IMR-90 (cell line): ENCODE measurements at regions not wholly inside any gene's neighbourhood (a gene's known extent, or its start where the extent isn't known, plus 50 kb on each side); places are given as distances from the start of the nearest gene placed in this dataset.

Experiments used
- ATAC-seq: fragments of 200-7000 bp; cut with Tn5 transposase; 2 replicates; pipeline ENCODE4 v1.9.1; 2020; ENCODE audit warnings: low read depth, mild to moderate bottlenecking, moderate library complexity
- BruUV-seq: library from RNA; stranded (reverse); fragments of 400-500 nt; replicated peaks from 2 replicates; lab custom pipeline; 2021; lab: Mats Ljungman, UMichigan
- CTCF ChIA-PET: fragments of 300-600 bp; formaldehyde crosslinking; extraction: SDS; loops from one replicate; lab custom pipeline; 2021; ENCODE audit warnings: antibody characterized with exemption; lab: Yijun Ruan, JAX
- POLR2A ChIA-PET: fragments of 300-600 bp; sonication (Branson Sonifier 250); formaldehyde crosslinking; loops from one replicate; lab custom pipeline; 2022; ENCODE audit warnings: antibody characterized with exemption; ENCODE audit not compliant: unreplicated experiment; lab: Charles Lee
- DNase-seq: peaks from one replicate; pipeline ENCODE4 v3.0.0; 2013
- H2AFZ ChIP-seq: replicated peaks from 2 replicates; pipeline ENCODE3; 2013; ENCODE audit warnings: low read length, mild to moderate bottlenecking; ENCODE audit not compliant: poor library complexity
- H2AK5ac ChIP-seq: 2 replicates; pipeline ENCODE4 v1.6.1; 2013; ENCODE audit warnings: low read depth, low read length, inconsistent platforms
- H2AK9ac ChIP-seq: replicated peaks from 2 replicates; pipeline ENCODE3; 2013; ENCODE audit warnings: mild to moderate bottlenecking, low read depth, low read length, moderate library complexity; ENCODE audit not compliant: poor library complexity
- H2BK120ac ChIP-seq: 2 replicates; pipeline ENCODE4 v1.6.1; 2013; ENCODE audit warnings: low read depth, low read length, inconsistent platforms
- H2BK15ac ChIP-seq: 3 replicates; pipeline ENCODE4 v1.6.1; 2013; ENCODE audit warnings: low read depth, low read length, inconsistent platforms
- H2BK20ac ChIP-seq: 2 replicates; pipeline ENCODE4 v1.6.1; 2013; ENCODE audit warnings: low read depth, mild to moderate bottlenecking, inconsistent platforms, low read length, moderate library complexity
- H2BK5ac ChIP-seq: 2 replicates; pipeline ENCODE4 v1.6.1; 2013; ENCODE audit warnings: mild to moderate bottlenecking, low read depth, low read length, inconsistent platforms; ENCODE audit not compliant: poor library complexity, severe bottlenecking
- H3K14ac ChIP-seq: replicated peaks from 2 replicates; pipeline ENCODE4 v1.6.1; 2013; ENCODE audit warnings: low read depth, low read length, inconsistent platforms
- H3K18ac ChIP-seq: 2 replicates; pipeline ENCODE4 v1.6.1; 2013; ENCODE audit warnings: low read depth, low read length, control low read depth
- H3K23ac ChIP-seq: 2 replicates; pipeline ENCODE4 v1.6.1; 2013; ENCODE audit warnings: low read depth, low read length, inconsistent platforms
- H3K27ac ChIP-seq: 2 replicates; pipeline ENCODE4 v1.5.1; 2013; ENCODE audit warnings: mild to moderate bottlenecking, control low read depth, low read length; ENCODE audit not compliant: insufficient read depth
- H3K27me3 ChIP-seq: 2 replicates; pipeline ENCODE4 v1.6.1; 2013; ENCODE audit warnings: low read length; ENCODE audit not compliant: control insufficient read depth, insufficient read depth
- H3K36me3 ChIP-seq: 2 replicates; pipeline ENCODE4 v1.6.1; 2013; ENCODE audit warnings: low read length, mixed read lengths; ENCODE audit not compliant: control insufficient read depth, insufficient read depth
- H3K4ac ChIP-seq: 2 replicates; pipeline ENCODE4 v1.6.1; 2013; ENCODE audit warnings: low read depth, low read length, inconsistent platforms
- H3K4me1 ChIP-seq: 2 replicates; pipeline ENCODE4 v1.6.1; 2013; ENCODE audit warnings: low read length, mixed read lengths; ENCODE audit not compliant: control insufficient read depth, insufficient read depth
- H3K4me2 ChIP-seq: 2 replicates; pipeline ENCODE4 v1.6.1; 2013; ENCODE audit warnings: low read depth, mild to moderate bottlenecking, control low read depth, low read length, moderate library complexity
- H3K4me3 ChIP-seq: 2 replicates; pipeline ENCODE4 v1.5.1; 2013; ENCODE audit warnings: low read depth, mild to moderate bottlenecking, control low read depth, low read length, moderate library complexity; ENCODE audit not compliant: insufficient read depth
- H3K56ac ChIP-seq: 2 replicates; pipeline ENCODE4 v1.6.1; 2013; ENCODE audit warnings: low read length, inconsistent platforms; ENCODE audit not compliant: insufficient read depth; ENCODE audit errors: extremely low read depth
- H3K79me1 ChIP-seq, 2 experiments: 2 replicates each; pipeline ENCODE4 v1.6.1; 2013; ENCODE audit warnings: low read length in 2 of 2, inconsistent platforms in 1 of 2, low read depth in 1 of 2
- H3K9ac ChIP-seq: 2 replicates; pipeline ENCODE4 v1.6.1; 2013; ENCODE audit warnings: low read depth, low read length, control low read depth
- H3K9me1 ChIP-seq: 2 replicates; pipeline ENCODE4 v1.6.1; 2013; ENCODE audit warnings: low read length, inconsistent platforms; ENCODE audit not compliant: insufficient read depth
- H3K9me3 ChIP-seq: 2 replicates; pipeline ENCODE4 v1.6.1; 2013; ENCODE audit warnings: low read length; ENCODE audit not compliant: control insufficient read depth, insufficient read depth
- H4K20me1 ChIP-seq: 2 replicates; pipeline ENCODE4 v1.6.1; 2013; ENCODE audit warnings: low read length, inconsistent platforms; ENCODE audit not compliant: insufficient read depth
- H4K5ac ChIP-seq: 2 replicates; pipeline ENCODE4 v1.6.1; 2013; ENCODE audit warnings: mild to moderate bottlenecking, low read depth, low read length, control low read depth
- H4K8ac ChIP-seq, 2 experiments: 2 replicates each; pipeline ENCODE4 v1.6.1; 2013; ENCODE audit warnings: low read depth in 2 of 2, low read length in 2 of 2, control low read depth in 1 of 2, inconsistent platforms in 1 of 2
- H4K91ac ChIP-seq: 2 replicates; pipeline ENCODE4 v1.6.1; 2013; ENCODE audit warnings: low read depth, low read length, inconsistent platforms; ENCODE audit not compliant: insufficient read depth
- BHLHE40 ChIP-seq: fragments of 150-350 bp; IDR thresholded peaks from 2 replicates; pipeline ENCODE4 v1.6.1; 2016; ENCODE audit warnings: mild to moderate bottlenecking, low read depth, low read length
- CEBPB ChIP-seq: IDR thresholded peaks from 2 replicates; pipeline ENCODE4 v1.6.1; 2012; ENCODE audit warnings: low read depth, low read length, improper control_type of control experiment
- CHD1 ChIP-seq: IDR thresholded peaks from 2 replicates; pipeline ENCODE4 v1.6.1; 2012; ENCODE audit warnings: low read depth, low read length, improper control_type of control experiment
- FOS ChIP-seq: fragments of 150-350 bp; IDR thresholded peaks from 2 replicates; pipeline ENCODE4 v1.6.1; 2016; ENCODE audit warnings: low read depth, low read length
- MAFK ChIP-seq: IDR thresholded peaks from 2 replicates; pipeline ENCODE4 v1.6.1; 2012; ENCODE audit warnings: low read depth, low read length, improper control_type of control experiment
- MXI1 ChIP-seq: IDR thresholded peaks from 2 replicates; pipeline ENCODE4 v1.6.1; 2012; ENCODE audit warnings: low read depth, mild to moderate bottlenecking, low read length, moderate library complexity, borderline replicate concordance
- POLR2A ChIP-seq: IDR thresholded peaks from 2 replicates; pipeline ENCODE4 v1.6.1; 2012; ENCODE audit warnings: mild to moderate bottlenecking, low read depth, low read length
- RAD21 ChIP-seq: IDR thresholded peaks from 2 replicates; pipeline ENCODE4 v1.6.1; 2012; ENCODE audit warnings: low read length, improper control_type of control experiment
- RCOR1 ChIP-seq: IDR thresholded peaks from 2 replicates; pipeline ENCODE4 v1.6.1; 2012; ENCODE audit warnings: mild to moderate bottlenecking, low read length, improper control_type of control experiment; ENCODE audit not compliant: insufficient replicate concordance
- RFX5 ChIP-seq: IDR thresholded peaks from 2 replicates; pipeline ENCODE4 v1.8.0; 2012; ENCODE audit warnings: low read depth, mild to moderate bottlenecking, low read length, moderate library complexity
- SMC3 ChIP-seq: fragments of 150-350 bp; IDR thresholded peaks from 2 replicates; pipeline ENCODE4 v1.6.1; 2016; ENCODE audit warnings: low read depth, mild to moderate bottlenecking, antibody characterized with exemption, low read length, moderate library complexity
- WGBS, 2 experiments: methylation state at CpG; one replicate each; pipeline versions ENCODE4 v1.1.5 to v1.1.7; 2013; ENCODE audit warnings: missing lambda C conversion rate in 2 of 2; ENCODE audit not compliant: insufficient read length in 1 of 2; ENCODE audit errors: extremely low coverage in 2 of 2; 5-methylcytosine and 5-hydroxymethylcytosine counted together
- dilution Hi-C: fragments of 300-500 bp; cut with HindIII; formaldehyde crosslinking; loops from one replicate; pipeline ENCODE4 v1.14.3; 2018; ENCODE audit warnings: low sequenced_read_pairs; ENCODE audit not compliant: unreplicated experiment
- in situ Hi-C: fragments of 300-500 bp; cut with MboI; formaldehyde crosslinking; loops from 3 replicates; pipeline ENCODE4 v1.14.3; 2019; ENCODE audit warnings: low sequenced_read_pairs, inconsistent platforms, mixed read lengths
- intact Hi-C: fragments of 100-400 bp; cut with micrococcal nuclease; formaldehyde crosslinking; loops from 2 replicates; pipeline ENCODE4 v1.10.0; 2022
- TF ChIP-seq, protein P1 (sequence below): fragments of 150-350 bp; IDR thresholded peaks from 2 replicates; pipeline ENCODE4 v1.6.1; 2017; ENCODE audit warnings: mild to moderate bottlenecking, antibody characterized with exemption, low read length, low read depth
- TF ChIP-seq, protein P2 (sequence below): conservative IDR thresholded peaks from 2 replicates; pipeline ENCODE4 v1.5.1; 2012; ENCODE audit warnings: mild to moderate bottlenecking, low read depth, low read length, improper control_type of control experiment
- TF ChIP-seq, protein P3 (sequence below): fragments of 150-350 bp; IDR thresholded peaks from 2 replicates; pipeline ENCODE4 v1.6.1; 2016; ENCODE audit warnings: low read depth, mild to moderate bottlenecking, low read length, moderate library complexity, borderline replicate concordance

DNA sequence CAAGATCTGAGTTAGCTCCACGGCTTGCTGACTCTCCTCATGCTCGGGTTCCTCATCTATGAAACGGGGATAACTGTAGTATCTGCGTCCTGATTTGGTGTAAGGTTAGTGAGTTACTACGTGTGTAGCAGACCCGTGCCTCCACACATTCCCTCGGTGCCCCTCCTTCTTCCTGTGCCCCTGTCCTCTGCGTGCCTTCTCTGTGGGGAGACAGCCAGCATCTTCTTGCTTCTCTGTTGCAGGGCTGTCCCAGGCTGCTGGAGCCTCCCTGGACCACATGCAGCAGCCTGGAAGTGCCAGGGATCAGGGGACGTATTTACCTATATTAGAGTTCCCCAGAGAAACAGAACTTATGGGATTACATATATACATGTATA, 93.1 kb upstream of the PRNP start:
- ChIA-PET POLR2A (no interaction called here), CTCF (interaction anchor here (0.8 kb wide), 1 partner anchor 349 kb away, joined by 3 read pairs; no protein-coding TSS in a partner anchor)
- no peak overlapping the region for H3K56ac ChIP-seq
- in situ Hi-C loops: loop anchor here (5.0 kb wide), 1 partner anchor 486 kb away; no protein-coding TSS in a partner anchor
- H4K91ac ChIP-seq: 0 out of 2 replicates have a peak overlapping the region, but pooled peaks have one; percentile 0
- no peaks in the 10 kb centered on the region for H3K9me3 ChIP-seq
- no peak overlapping the region for H4K5ac ChIP-seq
- no peak overlapping the region for H3K9ac ChIP-seq
- peak overlapping the region; percentile 81 for H2AK5ac ChIP-seq
- peak overlapping the region; percentile 86 for H2BK120ac ChIP-seq
- H3K4me3 ChIP-seq: no peak overlapping the region
- peak overlapping the region; percentile 88; the same call in 1 of the 2 replicates for H2BK20ac ChIP-seq
- no peak overlapping the region for H3K27ac ChIP-seq
- H3K27me3 ChIP-seq: no peaks in the 10 kb centered on the region
- TF ChIP-seq SMC3 (no peak), RAD21 (no peak), BHLHE40 (no peak), MXI1 (no peak), CHD1 (no peak), POLR2A (no peak), CEBPB (no peak), FOS (no peak), RFX5 (no peak), MAFK (no peak), RCOR1 (no peak)
- TF ChIP-seq, protein P1, sequence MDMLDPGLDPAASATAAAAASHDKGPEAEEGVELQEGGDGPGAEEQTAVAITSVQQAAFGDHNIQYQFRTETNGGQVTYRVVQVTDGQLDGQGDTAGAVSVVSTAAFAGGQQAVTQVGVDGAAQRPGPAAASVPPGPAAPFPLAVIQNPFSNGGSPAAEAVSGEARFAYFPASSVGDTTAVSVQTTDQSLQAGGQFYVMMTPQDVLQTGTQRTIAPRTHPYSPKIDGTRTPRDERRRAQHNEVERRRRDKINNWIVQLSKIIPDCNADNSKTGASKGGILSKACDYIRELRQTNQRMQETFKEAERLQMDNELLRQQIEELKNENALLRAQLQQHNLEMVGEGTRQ: no peak
- TF ChIP-seq, protein P2, sequence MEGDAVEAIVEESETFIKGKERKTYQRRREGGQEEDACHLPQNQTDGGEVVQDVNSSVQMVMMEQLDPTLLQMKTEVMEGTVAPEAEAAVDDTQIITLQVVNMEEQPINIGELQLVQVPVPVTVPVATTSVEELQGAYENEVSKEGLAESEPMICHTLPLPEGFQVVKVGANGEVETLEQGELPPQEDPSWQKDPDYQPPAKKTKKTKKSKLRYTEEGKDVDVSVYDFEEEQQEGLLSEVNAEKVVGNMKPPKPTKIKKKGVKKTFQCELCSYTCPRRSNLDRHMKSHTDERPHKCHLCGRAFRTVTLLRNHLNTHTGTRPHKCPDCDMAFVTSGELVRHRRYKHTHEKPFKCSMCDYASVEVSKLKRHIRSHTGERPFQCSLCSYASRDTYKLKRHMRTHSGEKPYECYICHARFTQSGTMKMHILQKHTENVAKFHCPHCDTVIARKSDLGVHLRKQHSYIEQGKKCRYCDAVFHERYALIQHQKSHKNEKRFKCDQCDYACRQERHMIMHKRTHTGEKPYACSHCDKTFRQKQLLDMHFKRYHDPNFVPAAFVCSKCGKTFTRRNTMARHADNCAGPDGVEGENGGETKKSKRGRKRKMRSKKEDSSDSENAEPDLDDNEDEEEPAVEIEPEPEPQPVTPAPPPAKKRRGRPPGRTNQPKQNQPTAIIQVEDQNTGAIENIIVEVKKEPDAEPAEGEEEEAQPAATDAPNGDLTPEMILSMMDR: no peak
- TF ChIP-seq, protein P3, sequence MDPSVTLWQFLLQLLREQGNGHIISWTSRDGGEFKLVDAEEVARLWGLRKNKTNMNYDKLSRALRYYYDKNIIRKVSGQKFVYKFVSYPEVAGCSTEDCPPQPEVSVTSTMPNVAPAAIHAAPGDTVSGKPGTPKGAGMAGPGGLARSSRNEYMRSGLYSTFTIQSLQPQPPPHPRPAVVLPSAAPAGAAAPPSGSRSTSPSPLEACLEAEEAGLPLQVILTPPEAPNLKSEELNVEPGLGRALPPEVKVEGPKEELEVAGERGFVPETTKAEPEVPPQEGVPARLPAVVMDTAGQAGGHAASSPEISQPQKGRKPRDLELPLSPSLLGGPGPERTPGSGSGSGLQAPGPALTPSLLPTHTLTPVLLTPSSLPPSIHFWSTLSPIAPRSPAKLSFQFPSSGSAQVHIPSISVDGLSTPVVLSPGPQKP: no peak
- H3K36me3 ChIP-seq: no peaks in the 10 kb centered on the region
- peak overlapping the region; percentile 95 for H2AFZ ChIP-seq
- H4K8ac ChIP-seq: peak overlapping the region in 1 of 2 experiments; percentile 46; a peak in 1 of 4 replicates
- no peaks in the 10 kb centered on the region for H4K20me1 ChIP-seq
- peak overlapping the region; percentile 64; the same call in 1 of the 2 replicates for H3K14ac ChIP-seq
- no peak for DNase-seq
- H3K23ac ChIP-seq: 0 out of 2 replicates have a peak overlapping the region, but pooled peaks have one; percentile 71
- H3K9me1 ChIP-seq: no peaks in the 10 kb centered on the region
- H2AK9ac ChIP-seq: no peak overlapping the region
- 60% methylated on average over 2 of the region's 9 CpGs; no CpG with 5 or more reads in 1 of the 2 experiments for WGBS, 2 experiments
- peak overlapping the region; percentile 58; the same call in 1 of the 2 replicates for H3K4ac ChIP-seq
- dilution Hi-C loops: loop anchor here (25.0 kb wide), 1 partner anchor 331 kb away; no protein-coding TSS in a partner anchor
- intact Hi-C loops: no loop called here
- no peak overlapping the region for H3K4me2 ChIP-seq
- no peak overlapping the region for H2BK5ac ChIP-seq
- ATAC-seq: no peak
- 0 out of 3 replicates have a peak overlapping the region, but pooled peaks have one; percentile 15 for H2BK15ac ChIP-seq
- peaks cover 3% of the 10 kb centered on the region; the same call in 1 of the 2 replicates for H3K4me1 ChIP-seq
- no TSS peak for BruUV-seq
- no peaks in the 10 kb centered on the region for H3K79me1 ChIP-seq
- no peak overlapping the region for H3K18ac ChIP-seq
